ENCODE measurements at regions not wholly inside any gene's neighbourhood (a gene's known extent, or its start where the extent isn't known, plus 50 kb on each side); places are given as distances from the start of the nearest gene placed in this dataset.

- TF ChIP-seq ZNF571 (tag by site-specific recombination; IDR thresholded peaks at IDR 0.05) (no peak), ZNF335 (tag by site-specific recombination; conservative IDR thresholded peaks at IDR 0.05) (no peak), BCL11B (tag by site-specific recombination; IDR thresholded peaks at IDR 0.05; ENCODE audit: low read depth) (no peak), IKZF3 (tag by site-specific recombination; IDR thresholded peaks at IDR 0.05) (no peak), ZNF48 (tag by site-specific recombination; IDR thresholded peaks at IDR 0.05) (no peak), PBX3 (CRISPR knock-in tag; IDR thresholded peaks at IDR 0.05) (no peak), REPIN1 (tag by site-specific recombination; IDR thresholded peaks at IDR 0.05; ENCODE audit: low read depth) (no peak)
- TF ChIP-seq, protein P1, sequence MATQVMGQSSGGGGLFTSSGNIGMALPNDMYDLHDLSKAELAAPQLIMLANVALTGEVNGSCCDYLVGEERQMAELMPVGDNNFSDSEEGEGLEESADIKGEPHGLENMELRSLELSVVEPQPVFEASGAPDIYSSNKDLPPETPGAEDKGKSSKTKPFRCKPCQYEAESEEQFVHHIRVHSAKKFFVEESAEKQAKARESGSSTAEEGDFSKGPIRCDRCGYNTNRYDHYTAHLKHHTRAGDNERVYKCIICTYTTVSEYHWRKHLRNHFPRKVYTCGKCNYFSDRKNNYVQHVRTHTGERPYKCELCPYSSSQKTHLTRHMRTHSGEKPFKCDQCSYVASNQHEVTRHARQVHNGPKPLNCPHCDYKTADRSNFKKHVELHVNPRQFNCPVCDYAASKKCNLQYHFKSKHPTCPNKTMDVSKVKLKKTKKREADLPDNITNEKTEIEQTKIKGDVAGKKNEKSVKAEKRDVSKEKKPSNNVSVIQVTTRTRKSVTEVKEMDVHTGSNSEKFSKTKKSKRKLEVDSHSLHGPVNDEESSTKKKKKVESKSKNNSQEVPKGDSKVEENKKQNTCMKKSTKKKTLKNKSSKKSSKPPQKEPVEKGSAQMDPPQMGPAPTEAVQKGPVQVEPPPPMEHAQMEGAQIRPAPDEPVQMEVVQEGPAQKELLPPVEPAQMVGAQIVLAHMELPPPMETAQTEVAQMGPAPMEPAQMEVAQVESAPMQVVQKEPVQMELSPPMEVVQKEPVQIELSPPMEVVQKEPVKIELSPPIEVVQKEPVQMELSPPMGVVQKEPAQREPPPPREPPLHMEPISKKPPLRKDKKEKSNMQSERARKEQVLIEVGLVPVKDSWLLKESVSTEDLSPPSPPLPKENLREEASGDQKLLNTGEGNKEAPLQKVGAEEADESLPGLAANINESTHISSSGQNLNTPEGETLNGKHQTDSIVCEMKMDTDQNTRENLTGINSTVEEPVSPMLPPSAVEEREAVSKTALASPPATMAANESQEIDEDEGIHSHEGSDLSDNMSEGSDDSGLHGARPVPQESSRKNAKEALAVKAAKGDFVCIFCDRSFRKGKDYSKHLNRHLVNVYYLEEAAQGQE (tag by site-specific recombination; IDR thresholded peaks at IDR 0.05), result no peak
- POLR2A ChIA-PET, result no interaction called here
- Histone ChIP-seq H3K9me3 (ENCODE audit: control insufficient read depth, insufficient read depth, low read depth, low read length) (no peaks in the 10 kb centered on the region), H3K36me3 (ENCODE audit: control insufficient read depth in 2 of 2, insufficient read depth in 1 of 2, low read length in 2 of 2) (no peaks in the 10 kb centered on the region), H3K27ac (ENCODE audit: extremely low read depth, low read depth, low read length) (no peak overlapping the region), H3K4me1 (ENCODE audit: control insufficient read depth, insufficient read depth, low read length) (no peaks in the 10 kb centered on the region), H3K4me3 (ENCODE audit: low read depth, low read length) (no peak overlapping the region)
- CTCF ChIA-PET, result interaction anchor here (0.5 kb wide), 1 partner anchor 1434 kb away, joined by 3 read pairs; no protein-coding TSS in a partner anchor
Measured at GRCh38 chr11:39570526-39570925, 1888.9 kb downstream of the LRRC4C start.

DNA sequence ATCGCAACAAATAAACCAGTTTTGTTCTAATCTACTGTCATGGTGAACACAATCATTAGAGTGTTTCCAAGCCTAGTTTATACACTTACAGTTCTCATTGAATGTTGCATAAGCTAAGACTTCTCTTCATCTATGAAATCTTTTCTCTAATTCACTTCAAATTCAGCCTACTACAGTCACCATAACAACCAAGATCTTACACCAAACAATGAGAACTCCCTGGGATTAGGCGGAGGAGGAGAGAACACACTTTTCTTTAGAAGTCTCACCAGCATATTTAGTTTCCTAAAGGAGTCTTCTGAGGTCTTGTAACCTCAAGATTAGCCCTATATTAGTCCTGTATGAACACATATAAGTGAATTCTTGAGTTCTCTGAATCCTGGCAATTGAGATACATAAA lies 1889.7 kb downstream of the LRRC4C start:
- POLR2A ChIA-PET, result no interaction called here
- H3K9me3 ChIP-seq (ENCODE audit: control insufficient read depth, insufficient read depth, low read depth, low read length), result no peaks in the 10 kb centered on the region
- TF ChIP-seq ZNF654 (tag by site-specific recombination; IDR thresholded peaks at IDR 0.05; ENCODE audit: low read depth) (no peak), ZNF837 (tag by site-specific recombination; IDR thresholded peaks at IDR 0.05) (no peak), ZFP41 (tag by site-specific recombination; IDR thresholded peaks at IDR 0.05; ENCODE audit: borderline replicate concordance) (no peak), KLF1 (tag by site-specific recombination; IDR thresholded peaks at IDR 0.05) (no peak), ZNF138 (tag by site-specific recombination; IDR thresholded peaks at IDR 0.05; ENCODE audit: borderline replicate concordance) (no peak), ZNF544 (tag by site-specific recombination; IDR thresholded peaks at IDR 0.05) (no peak), ZNF175 (tag by site-specific recombination; IDR thresholded peaks at IDR 0.05) (no peak), ZNF785 (tag by site-specific recombination; IDR thresholded peaks at IDR 0.05) (no peak)
- TF ChIP-seq, protein P2, sequence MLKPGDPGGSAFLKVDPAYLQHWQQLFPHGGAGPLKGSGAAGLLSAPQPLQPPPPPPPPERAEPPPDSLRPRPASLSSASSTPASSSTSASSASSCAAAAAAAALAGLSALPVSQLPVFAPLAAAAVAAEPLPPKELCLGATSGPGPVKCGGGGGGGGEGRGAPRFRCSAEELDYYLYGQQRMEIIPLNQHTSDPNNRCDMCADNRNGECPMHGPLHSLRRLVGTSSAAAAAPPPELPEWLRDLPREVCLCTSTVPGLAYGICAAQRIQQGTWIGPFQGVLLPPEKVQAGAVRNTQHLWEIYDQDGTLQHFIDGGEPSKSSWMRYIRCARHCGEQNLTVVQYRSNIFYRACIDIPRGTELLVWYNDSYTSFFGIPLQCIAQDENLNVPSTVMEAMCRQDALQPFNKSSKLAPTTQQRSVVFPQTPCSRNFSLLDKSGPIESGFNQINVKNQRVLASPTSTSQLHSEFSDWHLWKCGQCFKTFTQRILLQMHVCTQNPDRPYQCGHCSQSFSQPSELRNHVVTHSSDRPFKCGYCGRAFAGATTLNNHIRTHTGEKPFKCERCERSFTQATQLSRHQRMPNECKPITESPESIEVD (tag by site-specific recombination; IDR thresholded peaks at IDR 0.05), result no peak
- TF ChIP-seq, protein P3, sequence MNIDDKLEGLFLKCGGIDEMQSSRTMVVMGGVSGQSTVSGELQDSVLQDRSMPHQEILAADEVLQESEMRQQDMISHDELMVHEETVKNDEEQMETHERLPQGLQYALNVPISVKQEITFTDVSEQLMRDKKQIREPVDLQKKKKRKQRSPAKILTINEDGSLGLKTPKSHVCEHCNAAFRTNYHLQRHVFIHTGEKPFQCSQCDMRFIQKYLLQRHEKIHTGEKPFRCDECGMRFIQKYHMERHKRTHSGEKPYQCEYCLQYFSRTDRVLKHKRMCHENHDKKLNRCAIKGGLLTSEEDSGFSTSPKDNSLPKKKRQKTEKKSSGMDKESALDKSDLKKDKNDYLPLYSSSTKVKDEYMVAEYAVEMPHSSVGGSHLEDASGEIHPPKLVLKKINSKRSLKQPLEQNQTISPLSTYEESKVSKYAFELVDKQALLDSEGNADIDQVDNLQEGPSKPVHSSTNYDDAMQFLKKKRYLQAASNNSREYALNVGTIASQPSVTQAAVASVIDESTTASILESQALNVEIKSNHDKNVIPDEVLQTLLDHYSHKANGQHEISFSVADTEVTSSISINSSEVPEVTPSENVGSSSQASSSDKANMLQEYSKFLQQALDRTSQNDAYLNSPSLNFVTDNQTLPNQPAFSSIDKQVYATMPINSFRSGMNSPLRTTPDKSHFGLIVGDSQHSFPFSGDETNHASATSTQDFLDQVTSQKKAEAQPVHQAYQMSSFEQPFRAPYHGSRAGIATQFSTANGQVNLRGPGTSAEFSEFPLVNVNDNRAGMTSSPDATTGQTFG (tag by site-specific recombination; IDR thresholded peaks at IDR 0.05; ENCODE audit: borderline replicate concordance), result no peak
- TF ChIP-seq, protein P4, sequence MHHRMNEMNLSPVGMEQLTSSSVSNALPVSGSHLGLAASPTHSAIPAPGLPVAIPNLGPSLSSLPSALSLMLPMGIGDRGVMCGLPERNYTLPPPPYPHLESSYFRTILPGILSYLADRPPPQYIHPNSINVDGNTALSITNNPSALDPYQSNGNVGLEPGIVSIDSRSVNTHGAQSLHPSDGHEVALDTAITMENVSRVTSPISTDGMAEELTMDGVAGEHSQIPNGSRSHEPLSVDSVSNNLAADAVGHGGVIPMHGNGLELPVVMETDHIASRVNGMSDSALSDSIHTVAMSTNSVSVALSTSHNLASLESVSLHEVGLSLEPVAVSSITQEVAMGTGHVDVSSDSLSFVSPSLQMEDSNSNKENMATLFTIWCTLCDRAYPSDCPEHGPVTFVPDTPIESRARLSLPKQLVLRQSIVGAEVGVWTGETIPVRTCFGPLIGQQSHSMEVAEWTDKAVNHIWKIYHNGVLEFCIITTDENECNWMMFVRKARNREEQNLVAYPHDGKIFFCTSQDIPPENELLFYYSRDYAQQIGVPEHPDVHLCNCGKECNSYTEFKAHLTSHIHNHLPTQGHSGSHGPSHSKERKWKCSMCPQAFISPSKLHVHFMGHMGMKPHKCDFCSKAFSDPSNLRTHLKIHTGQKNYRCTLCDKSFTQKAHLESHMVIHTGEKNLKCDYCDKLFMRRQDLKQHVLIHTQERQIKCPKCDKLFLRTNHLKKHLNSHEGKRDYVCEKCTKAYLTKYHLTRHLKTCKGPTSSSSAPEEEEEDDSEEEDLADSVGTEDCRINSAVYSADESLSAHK (tag by site-specific recombination; IDR thresholded peaks at IDR 0.05), result no peak
- CTCF ChIA-PET, result no interaction called here
- H3K36me3 ChIP-seq (ENCODE audit: control insufficient read depth in 2 of 2, insufficient read depth in 1 of 2, low read length in 2 of 2), result no peaks in the 10 kb centered on the region
- H3K4me1 ChIP-seq (ENCODE audit: control insufficient read depth, insufficient read depth, low read length), result no peaks in the 10 kb centered on the region
- no peak overlapping the region for H3K27ac ChIP-seq (ENCODE audit: extremely low read depth, low read depth, low read length)
- no peak overlapping the region for H3K4me3 ChIP-seq (ENCODE audit: low read depth, low read length)

Data from HEK293 (cell line).